D721Med (cell line): ENCODE measurements at regions not wholly inside any gene's neighbourhood (a gene's known extent, or its start where the extent isn't known, plus 50 kb on each side); places are given as distances from the start of the nearest gene placed in this dataset.
"Not testable (repeated sequence)": the region's sequence is repeated elsewhere in the genome, so short reads cannot be mapped to it uniquely, and the experiment has no call there.

ENCODE experiments used
- DNase-seq: peaks from one replicate; pipeline ENCODE4 v3.0.0; 2011; ENCODE audit warnings: low spot score; ENCODE audit not compliant: insufficient read length
- FAIRE-seq: peaks from 2 replicates; lab custom pipeline; 2011; peaks lifted over from hg19 to GRCh38; lab: Jason Lieb, UNC
- CTCF ChIP-seq: IDR thresholded peaks from 2 replicates; pipeline ENCODE4 v1.5.1; 2012; ENCODE audit warnings: mild to moderate bottlenecking, control low read depth; ENCODE audit not compliant: insufficient read depth; ENCODE audit errors: missing control alignments

GRCh38 chr15:54810031-54810430 lies 386.7 kb downstream of the RSL24D1 start:
- DNase-seq, result no peak
- no peak for TF ChIP-seq CTCF
- FAIRE-seq, result no peak

GRCh38 chr15:54808321-54808720 lies 388.4 kb downstream of the RSL24D1 start:
- no peak for FAIRE-seq

GRCh38 chr15:54803987-54804386 lies 392.8 kb downstream of the RSL24D1 start:
- no peak for FAIRE-seq
- DNase-seq, result no peak
- no peak for TF ChIP-seq CTCF

More at GRCh38 chr15:54808321-54808720, 388.4 kb downstream of the RSL24D1 start:
- no peak for DNase-seq
- no peak for TF ChIP-seq CTCF

GRCh38 chr15:54803134-54803808 lies 393.5 kb downstream of the RSL24D1 start:
- no peak for TF ChIP-seq CTCF
- DNase-seq (no peak), FAIRE-seq (no peak)

GRCh38 chr15:54792526-54792925 lies 404.2 kb downstream of the RSL24D1 start:
- no peak for DNase-seq
- FAIRE-seq, result no peak
- no peak for TF ChIP-seq CTCF

- FAIRE-seq (no peak), DNase-seq (no peak)
- TF ChIP-seq CTCF, result no peak
Measured at GRCh38 chr15:54790693-54791092, 406.0 kb downstream of the RSL24D1 start.

- no peak for TF ChIP-seq CTCF
- DNase-seq, result no peak
- FAIRE-seq, result no peak
Measured at GRCh38 chr15:54789376-54789775, 407.4 kb downstream of the RSL24D1 start.

- not testable (repeated sequence) for DNase-seq, FAIRE-seq
Measured at GRCh38 chr15:54781220-54781619, 415.5 kb downstream of the RSL24D1 start.
